WTC11 (cell line): ENCODE measurements at regions not wholly inside any gene's neighbourhood (a gene's known extent, or its start where the extent isn't known, plus 50 kb on each side); places are given as distances from the start of the nearest gene placed in this dataset.
"Not testable (repeated sequence)": the region's sequence is repeated elsewhere in the genome, so short reads cannot be mapped to it uniquely, and the experiment has no call there.

Source experiments
- ATAC-seq: fragments of 200-7000 bp; cut with Tn5 transposase; 2 replicates; pipeline ENCODE4 v1.10.0; 2021; ENCODE audit warnings: mild to moderate bottlenecking, moderate library complexity
- CTCF ChIA-PET: fragments of 300-600 bp; sonication (Branson Sonifier 250); formaldehyde crosslinking; loops from one replicate; lab custom pipeline; 2021; ENCODE audit warnings: antibody characterized with exemption; lab: Charles Lee
- POLR2A ChIA-PET: fragments of 350-600 bp; sonication (Branson Sonifier 250); formaldehyde crosslinking; loops from one replicate; lab custom pipeline; 2021; ENCODE audit warnings: antibody characterized with exemption; lab: Charles Lee
- DNase-seq: peaks from one replicate; pipeline ENCODE4 v3.0.0; 2021; ENCODE audit warnings: low spot score
- H3K27ac Mint-ChIP-seq: 2 replicates; pipeline ENCODE4 v1.8.0; 2021; ENCODE audit warnings: mixed read lengths
- H3K27me3 Mint-ChIP-seq: 2 replicates; pipeline ENCODE4 v1.8.0; 2021; ENCODE audit warnings: low read depth, mild to moderate bottlenecking, moderate library complexity, mixed read lengths
- H3K36me3 Mint-ChIP-seq: 2 replicates; pipeline ENCODE4 v1.8.0; 2021; ENCODE audit warnings: mixed read lengths
- H3K4me1 Mint-ChIP-seq: 2 replicates; pipeline ENCODE4 v1.8.0; 2022; ENCODE audit warnings: mixed read lengths
- H3K4me3 Mint-ChIP-seq: 2 replicates; pipeline ENCODE4 v1.8.0; 2021; ENCODE audit warnings: mild to moderate bottlenecking, moderate library complexity, mixed read lengths
- H3K9me3 Mint-ChIP-seq: 2 replicates; pipeline ENCODE4 v1.8.0; 2021; ENCODE audit warnings: mixed read lengths
- CBFB ChIP-seq: sonication (generic); formaldehyde crosslinking; IDR thresholded peaks from 2 replicates; pipeline ENCODE4 v1.8.1; 2022; ENCODE audit warnings: mild to moderate bottlenecking, low read depth, missing genetic modification reagents
- ESRRA ChIP-seq: sonication (generic); formaldehyde crosslinking; IDR thresholded peaks from 2 replicates; pipeline ENCODE4 v1.8.1; 2022; ENCODE audit warnings: mild to moderate bottlenecking, missing genetic modification reagents, borderline replicate concordance
- HMGA2 ChIP-seq: fragments of 250-450 bp; sonication (Bioruptor Pico); IDR thresholded peaks from 2 replicates; pipeline ENCODE4 v1.4.0; 2021; ENCODE audit warnings: mild to moderate bottlenecking, moderate library complexity
- TEAD4 ChIP-seq: sonication (generic); formaldehyde crosslinking; IDR thresholded peaks from 2 replicates; pipeline ENCODE4 v1.8.0; 2022; ENCODE audit warnings: mild to moderate bottlenecking, missing genetic modification reagents
- ZBTB21 ChIP-seq: sonication (generic); formaldehyde crosslinking; IDR thresholded peaks from 2 replicates; pipeline ENCODE4 v1.8.1; 2023; ENCODE audit warnings: mild to moderate bottlenecking, missing genetic modification reagents, borderline replicate concordance
- ZNF138 ChIP-seq: sonication (generic); formaldehyde crosslinking; conservative IDR thresholded peaks from 2 replicates; pipeline ENCODE4 v1.8.1; 2022; ENCODE audit warnings: mild to moderate bottlenecking, moderate library complexity, missing genetic modification reagents
- ZNF232 ChIP-seq: sonication (generic); formaldehyde crosslinking; IDR thresholded peaks from 2 replicates; pipeline ENCODE4 v1.8.0; 2022; ENCODE audit warnings: mild to moderate bottlenecking, missing genetic modification reagents
- ZNF317 ChIP-seq: sonication (generic); formaldehyde crosslinking; IDR thresholded peaks from 2 replicates; pipeline ENCODE4 v1.8.1; 2023; ENCODE audit warnings: low read depth, mild to moderate bottlenecking, moderate library complexity, missing genetic modification reagents, borderline replicate concordance
- ZNF416 ChIP-seq: fragments of 250-450 bp; sonication (Bioruptor Pico); IDR thresholded peaks from 2 replicates; pipeline ENCODE4 v1.9.0; 2021; ENCODE audit warnings: mild to moderate bottlenecking, inconsistent platforms
- ZNF423 ChIP-seq: fragments of 250-450 bp; sonication (Bioruptor Pico); IDR thresholded peaks from 2 replicates; pipeline ENCODE4 v2.1.2; 2022; ENCODE audit warnings: mild to moderate bottlenecking, moderate library complexity
- TF ChIP-seq, protein P1 (sequence below): fragments of 250-450 bp; sonication (Bioruptor Pico); conservative IDR thresholded peaks from 2 replicates; pipeline ENCODE4 v1.9.0; 2021; ENCODE audit warnings: mild to moderate bottlenecking
- TF ChIP-seq, protein P2 (sequence below): fragments of 250-450 bp; sonication (Bioruptor Pico); IDR thresholded peaks from 2 replicates; pipeline ENCODE4 v1.9.0; 2021; ENCODE audit warnings: moderate library complexity, mild to moderate bottlenecking, inconsistent platforms, borderline replicate concordance
- TF ChIP-seq, protein P3 (sequence below): sonication (generic); formaldehyde crosslinking; IDR thresholded peaks from 2 replicates; pipeline ENCODE4 v1.8.1; 2022; ENCODE audit warnings: mild to moderate bottlenecking, moderate library complexity, missing genetic modification reagents
- TF ChIP-seq, protein P4 (sequence below): sonication (generic); formaldehyde crosslinking; IDR thresholded peaks from 2 replicates; pipeline ENCODE4 v1.8.1; 2023; ENCODE audit warnings: mild to moderate bottlenecking, moderate library complexity, missing genetic modification reagents
- TF ChIP-seq, protein P5 (sequence below): sonication (generic); formaldehyde crosslinking; IDR thresholded peaks from 2 replicates; pipeline ENCODE4 v1.8.1; 2023; ENCODE audit warnings: mild to moderate bottlenecking, missing genetic modification reagents

DNA sequence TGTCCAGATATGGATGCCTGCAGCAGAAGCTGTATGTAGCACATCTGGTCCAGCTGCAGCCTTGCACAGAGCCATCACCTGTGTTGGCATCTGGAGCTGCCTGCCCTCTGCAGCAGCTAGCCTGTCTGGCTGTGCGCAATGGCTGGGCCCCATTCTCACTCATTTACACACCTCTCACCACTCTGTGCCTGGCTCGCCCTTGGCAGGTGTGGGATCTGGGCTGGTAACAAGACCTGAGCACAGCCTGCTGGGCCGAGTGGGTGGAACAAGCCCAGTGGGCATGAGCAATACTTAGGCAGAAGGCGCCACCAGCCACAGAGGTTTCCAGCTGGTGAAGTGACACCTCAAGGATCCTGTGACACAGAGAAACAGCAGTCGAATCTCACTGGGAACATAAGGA, 714.1 kb downstream of the NUP35 start (continued):
- TF ChIP-seq, protein P1, sequence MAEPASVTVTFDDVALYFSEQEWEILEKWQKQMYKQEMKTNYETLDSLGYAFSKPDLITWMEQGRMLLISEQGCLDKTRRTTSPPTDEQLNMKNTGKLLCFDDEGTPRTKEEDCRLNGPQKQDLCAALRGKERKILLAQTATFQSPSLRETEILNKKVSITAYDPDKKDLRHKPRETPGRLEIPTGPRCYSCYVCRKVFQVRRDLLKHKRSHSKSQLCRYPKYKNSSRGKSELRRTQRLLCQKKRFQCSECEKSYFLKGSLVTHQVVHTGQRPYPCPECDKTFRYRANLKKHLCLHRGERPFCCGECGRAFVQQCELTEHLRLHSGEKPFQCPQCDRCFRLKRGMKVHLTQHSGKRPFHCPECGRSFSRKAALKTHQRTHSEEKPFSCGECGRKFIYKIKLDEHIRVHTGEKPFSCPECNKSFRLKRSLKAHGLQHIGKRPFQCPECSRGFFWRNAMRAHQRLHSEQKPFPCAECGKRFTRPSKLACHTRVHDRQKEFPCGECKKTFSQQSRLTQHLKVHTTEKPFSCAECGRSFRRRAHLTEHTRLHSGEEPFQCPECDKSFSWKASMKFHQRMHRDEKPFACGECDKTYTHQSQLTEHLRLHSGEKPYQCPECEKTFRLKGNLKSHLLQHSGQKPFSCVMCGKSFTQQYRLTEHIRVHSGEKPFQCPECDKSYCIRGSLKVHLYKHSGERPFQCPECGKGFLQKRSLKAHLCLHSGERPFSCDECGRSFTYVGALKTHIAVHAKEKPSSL (CRISPR knock-in tag) = no peak
- TF ChIP-seq, protein P2, sequence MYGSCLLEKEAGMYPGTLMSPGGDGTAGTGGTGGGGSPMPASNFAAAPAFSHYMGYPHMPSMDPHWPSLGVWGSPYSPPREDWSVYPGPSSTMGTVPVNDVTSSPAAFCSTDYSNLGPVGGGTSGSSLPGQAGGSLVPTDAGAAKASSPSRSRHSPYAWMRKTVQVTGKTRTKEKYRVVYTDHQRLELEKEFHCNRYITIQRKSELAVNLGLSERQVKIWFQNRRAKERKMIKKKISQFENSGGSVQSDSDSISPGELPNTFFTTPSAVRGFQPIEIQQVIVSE (CRISPR knock-in tag) = no peak
- no peak for TF ChIP-seq ZNF138 (CRISPR knock-in tag)
- TF ChIP-seq TEAD4 (CRISPR knock-in tag) = no peak
- no peak for TF ChIP-seq ESRRA
- TF ChIP-seq, protein P3, sequence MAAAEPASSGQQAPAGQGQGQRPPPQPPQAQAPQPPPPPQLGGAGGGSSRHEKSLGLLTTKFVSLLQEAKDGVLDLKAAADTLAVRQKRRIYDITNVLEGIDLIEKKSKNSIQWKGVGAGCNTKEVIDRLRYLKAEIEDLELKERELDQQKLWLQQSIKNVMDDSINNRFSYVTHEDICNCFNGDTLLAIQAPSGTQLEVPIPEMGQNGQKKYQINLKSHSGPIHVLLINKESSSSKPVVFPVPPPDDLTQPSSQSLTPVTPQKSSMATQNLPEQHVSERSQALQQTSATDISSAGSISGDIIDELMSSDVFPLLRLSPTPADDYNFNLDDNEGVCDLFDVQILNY (CRISPR knock-in tag) = no peak

DNA sequence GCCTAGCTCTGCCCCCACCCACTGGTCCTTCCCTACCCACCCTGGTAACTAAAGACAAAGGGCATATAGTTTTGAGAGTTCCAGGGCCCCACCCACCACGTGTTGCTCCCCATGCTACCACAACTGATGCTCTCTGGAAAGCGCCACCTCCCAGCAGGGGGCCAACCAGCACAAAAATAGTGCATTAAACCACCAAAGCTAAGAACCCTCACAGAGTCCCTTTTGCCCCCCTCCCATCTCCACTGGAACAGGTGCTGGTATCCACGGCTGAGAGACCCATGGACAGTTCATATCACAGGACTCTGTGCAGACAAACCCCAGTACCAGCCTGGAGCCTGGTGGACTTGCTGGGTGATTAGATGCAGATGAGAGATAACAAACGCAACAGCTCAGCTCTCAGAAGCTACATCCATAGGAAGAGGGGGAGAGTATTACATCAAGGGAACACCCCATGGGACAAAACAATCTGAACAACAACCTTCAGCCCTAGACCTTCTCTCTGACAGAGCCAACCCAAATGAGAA, 715.9 kb downstream of the NUP35 start:
- Mint-ChIP-seq H3K9me3 (peaks cover 20% of the 10 kb centered on the region), H3K4me3 (no peak overlapping the region), H3K36me3 (no peaks in the 10 kb centered on the region), H3K27me3 (no peaks in the 10 kb centered on the region), H3K4me1 (peaks cover 5% of the 10 kb centered on the region), H3K27ac (no peak overlapping the region)
- DNase-seq (no peak), ATAC-seq (no peak)
- POLR2A ChIA-PET = no interaction called here
- TF ChIP-seq, protein P4, sequence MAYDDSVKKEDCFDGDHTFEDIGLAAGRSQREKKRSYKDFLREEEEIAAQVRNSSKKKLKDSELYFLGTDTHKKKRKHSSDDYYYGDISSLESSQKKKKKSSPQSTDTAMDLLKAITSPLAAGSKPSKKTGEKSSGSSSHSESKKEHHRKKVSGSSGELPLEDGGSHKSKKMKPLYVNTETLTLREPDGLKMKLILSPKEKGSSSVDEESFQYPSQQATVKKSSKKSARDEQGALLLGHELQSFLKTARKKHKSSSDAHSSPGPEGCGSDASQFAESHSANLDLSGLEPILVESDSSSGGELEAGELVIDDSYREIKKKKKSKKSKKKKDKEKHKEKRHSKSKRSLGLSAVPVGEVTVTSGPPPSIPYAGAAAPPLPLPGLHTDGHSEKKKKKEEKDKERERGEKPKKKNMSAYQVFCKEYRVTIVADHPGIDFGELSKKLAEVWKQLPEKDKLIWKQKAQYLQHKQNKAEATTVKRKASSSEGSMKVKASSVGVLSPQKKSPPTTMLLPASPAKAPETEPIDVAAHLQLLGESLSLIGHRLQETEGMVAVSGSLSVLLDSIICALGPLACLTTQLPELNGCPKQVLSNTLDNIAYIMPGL = no peak
- no peak for TF ChIP-seq ZNF423 (CRISPR knock-in tag)
- TF ChIP-seq, protein P5, sequence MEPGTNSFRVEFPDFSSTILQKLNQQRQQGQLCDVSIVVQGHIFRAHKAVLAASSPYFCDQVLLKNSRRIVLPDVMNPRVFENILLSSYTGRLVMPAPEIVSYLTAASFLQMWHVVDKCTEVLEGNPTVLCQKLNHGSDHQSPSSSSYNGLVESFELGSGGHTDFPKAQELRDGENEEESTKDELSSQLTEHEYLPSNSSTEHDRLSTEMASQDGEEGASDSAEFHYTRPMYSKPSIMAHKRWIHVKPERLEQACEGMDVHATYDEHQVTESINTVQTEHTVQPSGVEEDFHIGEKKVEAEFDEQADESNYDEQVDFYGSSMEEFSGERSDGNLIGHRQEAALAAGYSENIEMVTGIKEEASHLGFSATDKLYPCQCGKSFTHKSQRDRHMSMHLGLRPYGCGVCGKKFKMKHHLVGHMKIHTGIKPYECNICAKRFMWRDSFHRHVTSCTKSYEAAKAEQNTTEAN (CRISPR knock-in tag) = no peak
- no peak for TF ChIP-seq ZBTB21 (CRISPR knock-in tag)
- TF ChIP-seq ZNF317 (CRISPR knock-in tag) = no peak
- TF ChIP-seq HMGA2 = no peak
- no peak for TF ChIP-seq ZNF416 (CRISPR knock-in tag)
- TF ChIP-seq CBFB = no peak
- TF ChIP-seq, protein P3 (CRISPR knock-in tag) = no peak
- no peak for TF ChIP-seq ZNF232
- TF ChIP-seq, all 79 proteins: peak for 0
- CTCF ChIA-PET = no interaction called here

DNA sequence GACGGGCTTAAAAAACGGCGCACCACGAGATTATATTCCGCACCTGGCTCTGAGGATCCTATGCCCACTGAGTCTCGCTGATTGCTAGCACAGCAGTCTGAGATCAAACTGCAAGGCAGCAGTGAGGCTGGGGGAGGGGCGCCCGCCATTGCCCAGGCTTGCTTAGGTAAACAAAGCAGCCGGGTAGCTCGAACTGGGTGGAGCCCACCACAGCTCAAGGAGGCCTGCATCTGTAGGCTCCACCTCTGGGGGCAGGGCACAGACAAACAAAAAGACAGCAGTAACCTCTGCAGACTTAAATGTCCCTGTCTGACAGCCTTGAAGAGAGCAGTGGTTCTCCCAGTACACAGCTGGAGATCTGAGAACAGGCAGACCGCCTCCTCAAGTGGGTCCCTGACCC, 725.6 kb downstream of the NUP35 start:
- peak; percentile 53 for DNase-seq
- peaks cover 11% of the 10 kb centered on the region for H3K4me1 Mint-ChIP-seq
- peaks cover 40% of the 10 kb centered on the region for H3K9me3 Mint-ChIP-seq
- H3K27me3 Mint-ChIP-seq, ATAC-seq, POLR2A ChIA-PET, CTCF ChIA-PET, H3K27ac Mint-ChIP-seq: not testable (repeated sequence)
- H3K4me3 Mint-ChIP-seq = peak overlapping the region; percentile 37; the same call in 1 of the 2 replicates
- H3K36me3 Mint-ChIP-seq = peaks cover 21% of the 10 kb centered on the region
